Globus pallidus (tissue), 1 donor: ENCODE measurements at regions not wholly inside any gene's neighbourhood (a gene's known extent, or its start where the extent isn't known, plus 50 kb on each side); places are given as distances from the start of the nearest gene placed in this dataset.
"Not testable (repeated sequence)": the region's sequence is repeated elsewhere in the genome, so short reads cannot be mapped to it uniquely, and the experiment has no call there.

ENCODE experiments used
- DNase-seq: peaks from one replicate; pipeline ENCODE4 v3.0.0-alpha.2; 2015; ENCODE audit warnings: low spot score

GRCh38 chr16:48997946-48998345, 283.7 kb downstream of the CBLN1 start:
- no peak for DNase-seq

GRCh38 chr16:48997081-48997615, 284.5 kb downstream of the CBLN1 start:
- no peak for DNase-seq

GRCh38 chr16:48978501-48978900, 303.1 kb downstream of the CBLN1 start:
- no peak for DNase-seq

- no peak for DNase-seq
Measured at GRCh38 chr16:48972236-48972635, 309.4 kb downstream of the CBLN1 start.

GRCh38 chr16:48971571-48972077, 310.0 kb downstream of the CBLN1 start:
- no peak for DNase-seq

GRCh38 chr16:48970216-48970615, 311.4 kb downstream of the CBLN1 start:
- no peak for DNase-seq

GRCh38 chr16:48969611-48970010, 312.0 kb downstream of the CBLN1 start:
- no peak for DNase-seq

GRCh38 chr16:48965386-48965785, 316.3 kb downstream of the CBLN1 start:
- DNase-seq = no peak

- no peak for DNase-seq
Measured at GRCh38 chr16:48963901-48964615, 317.6 kb downstream of the CBLN1 start.

- DNase-seq = no peak
Measured at GRCh38 chr16:48963306-48963705, 318.3 kb downstream of the CBLN1 start.

- DNase-seq = no peak
Measured at GRCh38 chr16:48961546-48961945, 320.1 kb downstream of the CBLN1 start.

GRCh38 chr16:48960830-48961229, 320.8 kb downstream of the CBLN1 start:
- no peak for DNase-seq

GRCh38 chr16:48959747-48960146, 321.9 kb downstream of the CBLN1 start:
- no peak for DNase-seq

- no peak for DNase-seq
Measured at GRCh38 chr16:48959204-48959603, 322.4 kb downstream of the CBLN1 start.

- DNase-seq = no peak
Measured at GRCh38 chr16:48958681-48959080, 323.0 kb downstream of the CBLN1 start.

GRCh38 chr16:48956620-48957019, 325.0 kb downstream of the CBLN1 start:
- DNase-seq = no peak

GRCh38 chr16:48955837-48956236, 325.8 kb downstream of the CBLN1 start:
- no peak for DNase-seq

- DNase-seq = not testable (repeated sequence)
Measured at GRCh38 chr16:48951621-48952125, 330.0 kb downstream of the CBLN1 start.

- no peak for DNase-seq
Measured at GRCh38 chr16:48950184-48950583, 331.5 kb downstream of the CBLN1 start.

- DNase-seq = no peak
Measured at GRCh38 chr16:48949636-48950035, 332.0 kb downstream of the CBLN1 start.

- DNase-seq = no peak
Measured at GRCh38 chr16:48948911-48949310, 332.7 kb downstream of the CBLN1 start.

GRCh38 chr16:48947371-48947713, 334.3 kb downstream of the CBLN1 start:
- DNase-seq = no peak

- DNase-seq = no peak
Measured at GRCh38 chr16:48946686-48947370, 334.8 kb downstream of the CBLN1 start.
